Fibroblast of skin of right quadriceps (primary cell): ENCODE measurements at regions not wholly inside any gene's neighbourhood (a gene's known extent, or its start where the extent isn't known, plus 50 kb on each side); places are given as distances from the start of the nearest gene placed in this dataset.
"Not testable (repeated sequence)": the region's sequence is repeated elsewhere in the genome, so short reads cannot be mapped to it uniquely, and the experiment has no call there.

ENCODE experiments used
- DNase-seq: peaks from one replicate; pipeline ENCODE4 v3.0.0-alpha.2; 2013

GRCh38 chr21:14008006-14008405 lies 202.7 kb downstream of the LIPI start:
- DNase-seq, result not testable (repeated sequence)

- not testable (repeated sequence) for DNase-seq
Measured at GRCh38 chr21:14006144-14006543, 204.6 kb downstream of the LIPI start.

- DNase-seq, result not testable (repeated sequence)
Measured at GRCh38 chr21:13986996-13987958, 223.5 kb downstream of the LIPI start.

- not testable (repeated sequence) for DNase-seq
Measured at GRCh38 chr21:13985865-13986863, 224.6 kb downstream of the LIPI start.

- not testable (repeated sequence) for DNase-seq
Measured at GRCh38 chr21:13985137-13985864, 225.5 kb downstream of the LIPI start.

GRCh38 chr21:13984728-13985127 lies 226.0 kb downstream of the LIPI start:
- DNase-seq, result not testable (repeated sequence)

GRCh38 chr21:13981176-13982087 lies 229.3 kb downstream of the LIPI start:
- not testable (repeated sequence) for DNase-seq

- not testable (repeated sequence) for DNase-seq
Measured at GRCh38 chr21:13980115-13980662, 230.6 kb downstream of the LIPI start.

GRCh38 chr21:13979608-13980007 lies 231.1 kb downstream of the LIPI start:
- not testable (repeated sequence) for DNase-seq

GRCh38 chr21:13974582-13974981 lies 236.2 kb downstream of the LIPI start:
- not testable (repeated sequence) for DNase-seq

GRCh38 chr21:13969853-13970252 lies 240.9 kb downstream of the LIPI start:
- not testable (repeated sequence) for DNase-seq

GRCh38 chr21:13969002-13969401 lies 241.8 kb downstream of the LIPI start:
- not testable (repeated sequence) for DNase-seq

GRCh38 chr21:13963259-13963658 lies 247.5 kb downstream of the LIPI start:
- not testable (repeated sequence) for DNase-seq

- DNase-seq, result no peak
Measured at GRCh38 chr21:13937236-13937635, 273.5 kb downstream of the LIPI start.

- not testable (repeated sequence) for DNase-seq
Measured at GRCh38 chr21:13936033-13936937, 274.5 kb downstream of the LIPI start.

- not testable (repeated sequence) for DNase-seq
Measured at GRCh38 chr21:13935396-13936032, 275.2 kb downstream of the LIPI start.

- DNase-seq, result not testable (repeated sequence)
Measured at GRCh38 chr21:13934887-13935342, 275.8 kb downstream of the LIPI start.

GRCh38 chr21:13923175-13923574 lies 287.6 kb downstream of the LIPI start:
- not testable (repeated sequence) for DNase-seq

- not testable (repeated sequence) for DNase-seq
Measured at GRCh38 chr21:13921455-13921854, 289.3 kb downstream of the LIPI start.
